NCI-H2196 (cell line): ENCODE measurements at regions not wholly inside any gene's neighbourhood (a gene's known extent, or its start where the extent isn't known, plus 50 kb on each side); places are given as distances from the start of the nearest gene placed in this dataset.

Source experiments
- DNase-seq: peaks from one replicate; lab custom pipeline; 2025; ENCODE audit not compliant: unreplicated experiment; lab: John Stamatoyannopoulos, UW

- DNase-seq = no peak
Observed at GRCh38 chr18:78511666-78512601, 467.7 kb upstream of the SALL3 start.

GRCh38 chr18:78514910-78515670 is 464.5 kb upstream of the SALL3 start:
- no peak for DNase-seq

- no peak for DNase-seq
Observed at GRCh38 chr18:78517328-78517727, 462.3 kb upstream of the SALL3 start.

GRCh38 chr18:78517973-78518372 is 461.6 kb upstream of the SALL3 start:
- DNase-seq = no peak

- no peak for DNase-seq
Observed at GRCh38 chr18:78518805-78519204, 460.8 kb upstream of the SALL3 start.

- DNase-seq = no peak
Observed at GRCh38 chr18:78519394-78520062, 460.1 kb upstream of the SALL3 start.

GRCh38 chr18:78521136-78521535 is 458.5 kb upstream of the SALL3 start:
- no peak for DNase-seq

GRCh38 chr18:78521744-78522143 is 457.9 kb upstream of the SALL3 start:
- no peak for DNase-seq

- no peak for DNase-seq
Observed at GRCh38 chr18:78522507-78522906, 457.1 kb upstream of the SALL3 start.

- no peak for DNase-seq
Observed at GRCh38 chr18:78523850-78524249, 455.8 kb upstream of the SALL3 start.

GRCh38 chr18:78525366-78526111 is 454.1 kb upstream of the SALL3 start:
- no peak for DNase-seq

GRCh38 chr18:78526275-78526674 is 453.3 kb upstream of the SALL3 start:
- DNase-seq = no peak

GRCh38 chr18:78526923-78527711 is 452.5 kb upstream of the SALL3 start:
- DNase-seq = no peak

- no peak for DNase-seq
Observed at GRCh38 chr18:78527984-78528383, 451.6 kb upstream of the SALL3 start.

- no peak for DNase-seq
Observed at GRCh38 chr18:78528411-78529258, 451.0 kb upstream of the SALL3 start.

- DNase-seq = no peak
Observed at GRCh38 chr18:78531637-78532036, 448.0 kb upstream of the SALL3 start.

GRCh38 chr18:78538669-78539440 is 440.8 kb upstream of the SALL3 start:
- DNase-seq = no peak
